ENCODE measurements at regions not wholly inside any gene's neighbourhood (a gene's known extent, or its start where the extent isn't known, plus 50 kb on each side); places are given as distances from the start of the nearest gene placed in this dataset.
"Not testable (repeated sequence)": the region's sequence is repeated elsewhere in the genome, so short reads cannot be mapped to it uniquely, and the experiment has no call there.

DNA sequence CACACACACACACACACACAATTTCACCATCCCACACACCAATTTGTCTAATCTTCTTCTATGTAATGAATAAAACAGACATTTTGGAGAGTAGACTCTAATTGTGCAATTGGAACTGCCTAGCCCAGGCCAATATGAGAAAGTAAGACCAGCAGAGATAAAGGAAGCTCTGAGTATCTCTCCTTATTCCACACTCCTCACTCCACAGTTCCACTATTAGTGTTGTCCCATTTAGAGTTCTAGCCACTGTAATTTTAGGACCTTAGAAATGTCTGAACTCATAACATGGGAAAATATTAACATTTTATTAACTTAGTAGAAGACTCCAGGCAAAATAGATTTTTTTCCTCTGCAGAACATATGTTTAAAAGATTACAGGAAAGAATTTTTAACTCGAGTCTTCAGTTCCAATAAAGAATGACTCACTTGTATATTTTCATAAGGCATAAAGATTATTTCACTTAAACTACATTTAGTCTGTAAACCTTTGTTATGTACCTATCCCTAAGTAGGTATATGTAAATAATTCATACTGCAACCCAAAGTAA lies 297.6 kb upstream of the INTU start:
- H3K4me1 ChIP-seq (ENCODE audit: control insufficient read depth in 2 of 2, insufficient read depth in 2 of 2, low read length in 2 of 2), result no peaks in the 10 kb centered on the region
- no peak overlapping the region for H3K9ac ChIP-seq (ENCODE audit: low read depth in 1 of 2, low read length in 2 of 2)
- H3K9me3 ChIP-seq (ENCODE audit: control insufficient read depth in 2 of 2, low read length in 2 of 2), result peaks cover 0 to 3% of the 10 kb centered on the region in 2 donors
- no peaks in the 10 kb centered on the region for H3K27me3 ChIP-seq (ENCODE audit: control insufficient read depth in 2 of 2, insufficient read depth in 2 of 2, low read length in 2 of 2)
- H3K27ac ChIP-seq (ENCODE audit: low read depth in 2 of 2, low read length in 2 of 2), result no peak overlapping the region
- no peak overlapping the region for H3K4me3 ChIP-seq (ENCODE audit: low read length in 2 of 2)
- H3K36me3 ChIP-seq (ENCODE audit: control insufficient read depth in 2 of 2, insufficient read depth in 2 of 2, low read length in 2 of 2), result no peaks in the 10 kb centered on the region

DNA sequence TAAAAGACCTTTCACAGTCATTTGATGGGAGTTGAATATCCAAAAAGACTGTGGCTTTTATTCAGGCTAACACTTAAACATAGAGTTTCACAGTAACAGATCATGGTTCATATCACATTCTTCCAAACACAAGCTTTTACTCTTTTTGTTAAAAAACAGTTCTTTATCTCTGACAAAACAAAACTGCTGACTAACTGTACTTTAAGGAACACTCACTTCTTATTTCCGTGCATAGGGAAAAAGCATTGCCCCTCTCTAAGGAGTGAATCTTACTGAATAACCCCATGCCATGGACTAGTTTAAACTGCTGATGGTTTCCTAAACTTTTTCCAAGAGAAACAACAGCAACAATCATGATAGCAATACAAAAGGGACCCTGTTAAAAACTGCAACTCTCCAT lies 297.0 kb upstream of the INTU start:
- Histone ChIP-seq H3K9ac (ENCODE audit: low read depth in 1 of 2, low read length in 2 of 2) (no peak overlapping the region), H3K27ac (ENCODE audit: low read depth in 2 of 2, low read length in 2 of 2) (no peak overlapping the region), H3K4me3 (ENCODE audit: low read length in 2 of 2) (no peak overlapping the region), H3K36me3 (ENCODE audit: control insufficient read depth in 2 of 2, insufficient read depth in 2 of 2, low read length in 2 of 2) (no peaks in the 10 kb centered on the region), H3K9me3 (ENCODE audit: control insufficient read depth in 2 of 2, low read length in 2 of 2) (peaks cover 0 to 3% of the 10 kb centered on the region in 2 donors), H3K27me3 (ENCODE audit: control insufficient read depth in 2 of 2, insufficient read depth in 2 of 2, low read length in 2 of 2) (no peaks in the 10 kb centered on the region), H3K4me1 (ENCODE audit: control insufficient read depth in 2 of 2, insufficient read depth in 2 of 2, low read length in 2 of 2) (no peaks in the 10 kb centered on the region)

DNA sequence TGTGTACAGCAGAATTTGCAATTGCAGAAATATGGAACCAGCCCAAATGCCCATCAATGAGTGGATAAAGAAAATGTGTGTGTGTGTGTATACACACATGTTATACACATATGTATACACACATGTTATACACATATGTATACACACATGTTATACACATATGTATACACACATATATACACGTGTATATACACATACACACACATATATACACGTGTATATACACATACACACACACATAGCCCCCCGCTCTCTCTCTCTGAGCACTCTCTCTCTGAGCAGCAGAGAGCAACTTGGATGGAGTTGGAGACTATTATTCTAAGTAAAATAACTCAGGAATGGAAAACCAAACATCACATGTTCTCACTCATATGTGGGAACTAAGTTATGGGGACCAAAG lies 289.6 kb upstream of the INTU start:
- H3K36me3 ChIP-seq (ENCODE audit: control insufficient read depth in 2 of 2, insufficient read depth in 2 of 2, low read length in 2 of 2); H3K4me3 ChIP-seq (ENCODE audit: low read length in 2 of 2); H3K9me3 ChIP-seq (ENCODE audit: control insufficient read depth in 2 of 2, low read length in 2 of 2); H3K4me1 ChIP-seq (ENCODE audit: control insufficient read depth in 2 of 2, insufficient read depth in 2 of 2, low read length in 2 of 2); H3K27ac ChIP-seq (ENCODE audit: low read depth in 2 of 2, low read length in 2 of 2); H3K27me3 ChIP-seq (ENCODE audit: control insufficient read depth in 2 of 2, insufficient read depth in 2 of 2, low read length in 2 of 2); H3K9ac ChIP-seq (ENCODE audit: low read depth in 1 of 2, low read length in 2 of 2): not testable (repeated sequence)

DNA sequence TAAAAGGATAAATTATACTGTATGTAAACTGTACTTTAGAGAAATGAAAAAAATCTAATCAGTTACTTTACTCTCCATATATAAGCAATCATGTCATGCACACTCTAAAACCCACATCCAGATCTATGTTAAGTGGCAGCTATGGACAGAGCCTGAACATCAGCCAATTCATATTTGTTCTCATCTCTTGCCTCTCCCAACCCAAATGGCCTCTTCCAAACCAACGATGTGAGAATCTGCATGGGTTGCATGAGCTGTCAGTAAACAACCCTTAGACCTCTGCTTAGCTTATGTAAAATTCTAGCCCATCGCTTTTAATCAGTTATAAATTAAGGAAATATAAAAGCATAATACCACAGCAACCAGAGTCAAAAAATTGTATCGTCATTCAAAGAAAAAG lies 288.7 kb upstream of the INTU start:
- Histone ChIP-seq H3K27me3 (ENCODE audit: control insufficient read depth in 2 of 2, insufficient read depth in 2 of 2, low read length in 2 of 2) (no peaks in the 10 kb centered on the region), H3K36me3 (ENCODE audit: control insufficient read depth in 2 of 2, insufficient read depth in 2 of 2, low read length in 2 of 2) (no peaks in the 10 kb centered on the region), H3K27ac (ENCODE audit: low read depth in 2 of 2, low read length in 2 of 2) (no peak overlapping the region), H3K9me3 (ENCODE audit: control insufficient read depth in 2 of 2, low read length in 2 of 2) (no peaks in the 10 kb centered on the region), H3K4me1 (ENCODE audit: control insufficient read depth in 2 of 2, insufficient read depth in 2 of 2, low read length in 2 of 2) (no peaks in the 10 kb centered on the region), H3K4me3 (ENCODE audit: low read length in 2 of 2) (no peak overlapping the region), H3K9ac (ENCODE audit: low read depth in 1 of 2, low read length in 2 of 2) (no peak overlapping the region)

DNA sequence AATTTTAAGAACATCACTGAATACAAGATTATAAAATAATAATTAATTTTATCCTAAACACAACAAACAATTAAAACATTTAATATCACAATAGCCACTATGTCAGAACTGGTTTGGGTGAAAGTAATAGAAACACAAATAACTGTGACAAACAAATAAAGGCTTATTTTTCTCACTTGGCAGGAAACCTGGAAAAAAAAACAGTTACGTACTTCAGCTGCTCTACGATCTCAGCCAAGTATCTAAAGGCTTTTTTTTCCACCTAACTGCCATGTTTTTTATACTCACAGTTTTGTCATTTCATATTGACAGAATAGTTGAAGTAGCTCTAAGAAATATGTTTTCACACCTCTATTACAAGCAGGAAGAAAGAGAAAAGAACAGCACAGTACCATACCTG lies 284.8 kb upstream of the INTU start:
- Histone ChIP-seq H3K27me3 (ENCODE audit: control insufficient read depth in 2 of 2, insufficient read depth in 2 of 2, low read length in 2 of 2) (no peaks in the 10 kb centered on the region), H3K9ac (ENCODE audit: low read depth in 1 of 2, low read length in 2 of 2) (no peak overlapping the region), H3K36me3 (ENCODE audit: control insufficient read depth in 2 of 2, insufficient read depth in 2 of 2, low read length in 2 of 2) (no peaks in the 10 kb centered on the region), H3K4me3 (ENCODE audit: low read length in 2 of 2) (no peak overlapping the region), H3K4me1 (ENCODE audit: control insufficient read depth in 2 of 2, insufficient read depth in 2 of 2, low read length in 2 of 2) (no peaks in the 10 kb centered on the region), H3K9me3 (ENCODE audit: control insufficient read depth in 2 of 2, low read length in 2 of 2) (no peaks in the 10 kb centered on the region), H3K27ac (ENCODE audit: low read depth in 2 of 2, low read length in 2 of 2) (no peak overlapping the region)

DNA sequence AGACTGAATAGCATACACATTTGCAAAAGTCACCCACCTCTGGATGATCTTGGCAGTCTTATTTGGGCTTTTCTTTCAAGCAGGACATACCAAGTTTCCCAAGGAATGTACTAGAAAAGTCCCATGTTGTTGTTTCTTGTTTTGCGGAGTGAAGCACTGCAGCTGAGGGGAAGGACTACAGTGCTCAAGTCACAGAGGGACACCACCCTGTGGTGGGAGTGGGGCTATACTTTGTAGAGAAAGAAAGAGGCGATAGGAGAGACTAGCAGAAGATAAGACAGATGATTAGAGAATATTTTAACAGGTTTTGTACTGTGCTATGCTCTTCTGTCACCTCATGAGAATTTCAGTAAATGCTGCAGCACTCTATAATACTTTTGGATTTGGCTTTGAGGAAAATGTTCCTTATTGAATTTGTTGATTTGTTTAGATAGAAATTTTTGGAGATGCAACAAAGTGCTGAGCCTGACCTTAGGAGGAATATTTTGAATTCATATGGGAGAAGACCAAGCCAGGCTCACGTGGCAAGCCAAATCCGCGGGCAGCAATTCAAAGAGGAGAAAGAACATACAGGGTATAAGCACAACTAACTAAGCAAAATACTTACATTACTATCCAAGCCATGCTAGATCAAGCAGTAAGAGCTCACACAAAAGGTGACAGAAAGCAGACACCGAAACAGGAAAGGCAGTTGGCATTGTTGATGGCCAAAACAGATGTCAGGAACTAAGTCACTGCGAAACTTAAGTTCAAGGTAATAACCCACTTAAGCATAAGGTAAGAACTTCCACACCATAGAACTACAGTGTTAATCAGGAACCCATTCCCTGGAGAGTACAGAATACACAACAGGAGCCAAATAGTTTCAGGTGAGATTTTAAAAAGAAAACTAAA lies 280.3 kb upstream of the INTU start:
- Histone ChIP-seq H3K27me3 (ENCODE audit: control insufficient read depth in 2 of 2, insufficient read depth in 2 of 2, low read length in 2 of 2) (no peaks in the 10 kb centered on the region), H3K27ac (ENCODE audit: low read depth in 2 of 2, low read length in 2 of 2) (no peak overlapping the region), H3K4me3 (ENCODE audit: low read length in 2 of 2) (no peak overlapping the region), H3K9me3 (ENCODE audit: control insufficient read depth in 2 of 2, low read length in 2 of 2) (no peaks in the 10 kb centered on the region), H3K36me3 (ENCODE audit: control insufficient read depth in 2 of 2, insufficient read depth in 2 of 2, low read length in 2 of 2) (no peaks in the 10 kb centered on the region), H3K9ac (ENCODE audit: low read depth in 1 of 2, low read length in 2 of 2) (no peak overlapping the region), H3K4me1 (ENCODE audit: control insufficient read depth in 2 of 2, insufficient read depth in 2 of 2, low read length in 2 of 2) (no peaks in the 10 kb centered on the region)

DNA sequence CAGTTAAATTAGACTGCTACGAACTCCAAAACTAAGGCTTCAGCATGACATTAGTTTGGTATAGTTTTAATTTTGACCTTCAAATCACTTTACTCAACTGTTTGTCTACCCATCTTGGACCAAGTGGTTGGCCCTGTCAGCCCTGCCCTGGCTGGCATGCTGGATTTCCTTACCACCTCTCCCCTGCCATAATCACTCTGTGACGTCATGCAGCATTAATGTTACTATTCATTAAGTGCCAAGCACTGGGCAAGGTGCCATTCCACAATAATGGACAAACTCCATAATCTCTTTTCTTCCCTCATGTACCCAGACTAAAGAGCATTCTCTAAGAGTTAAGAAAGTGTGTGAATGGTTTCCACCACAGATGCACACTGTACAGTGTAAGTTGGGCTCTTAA lies 277.0 kb upstream of the INTU start:
- Histone ChIP-seq H3K36me3 (ENCODE audit: control insufficient read depth in 2 of 2, insufficient read depth in 2 of 2, low read length in 2 of 2) (no peaks in the 10 kb centered on the region), H3K4me3 (ENCODE audit: low read length in 2 of 2) (no peak overlapping the region), H3K4me1 (ENCODE audit: control insufficient read depth in 2 of 2, insufficient read depth in 2 of 2, low read length in 2 of 2) (no peaks in the 10 kb centered on the region), H3K9me3 (ENCODE audit: control insufficient read depth in 2 of 2, low read length in 2 of 2) (no peaks in the 10 kb centered on the region), H3K27ac (ENCODE audit: low read depth in 2 of 2, low read length in 2 of 2) (no peak overlapping the region), H3K9ac (ENCODE audit: low read depth in 1 of 2, low read length in 2 of 2) (no peak overlapping the region), H3K27me3 (ENCODE audit: control insufficient read depth in 2 of 2, insufficient read depth in 2 of 2, low read length in 2 of 2) (no peaks in the 10 kb centered on the region)

DNA sequence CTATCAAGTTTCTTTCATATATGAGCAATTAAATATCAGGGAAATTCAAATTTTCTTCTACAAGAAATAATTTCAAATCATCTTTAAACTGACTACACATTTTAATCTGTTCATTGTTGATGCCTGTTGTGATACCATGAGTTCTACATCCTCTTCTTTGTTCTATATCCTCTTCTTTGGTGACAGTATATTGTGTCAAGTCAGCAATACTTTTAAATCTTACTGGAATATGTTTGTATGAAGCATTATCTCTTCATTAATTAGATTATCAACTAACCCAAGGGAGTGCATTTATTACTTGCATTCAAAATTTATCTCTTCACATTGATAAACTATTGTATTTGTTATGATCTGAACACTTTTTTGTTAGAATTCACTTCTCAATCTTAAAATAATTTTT lies 275.0 kb upstream of the INTU start:
- H3K9me3 ChIP-seq (ENCODE audit: control insufficient read depth in 2 of 2, low read length in 2 of 2), result no peaks in the 10 kb centered on the region
- no peak overlapping the region for H3K4me3 ChIP-seq (ENCODE audit: low read length in 2 of 2)
- no peak overlapping the region for H3K9ac ChIP-seq (ENCODE audit: low read depth in 1 of 2, low read length in 2 of 2)
- no peak overlapping the region for H3K27ac ChIP-seq (ENCODE audit: low read depth in 2 of 2, low read length in 2 of 2)
- H3K4me1 ChIP-seq (ENCODE audit: control insufficient read depth in 2 of 2, insufficient read depth in 2 of 2, low read length in 2 of 2), result no peaks in the 10 kb centered on the region
- H3K27me3 ChIP-seq (ENCODE audit: control insufficient read depth in 2 of 2, insufficient read depth in 2 of 2, low read length in 2 of 2), result no peaks in the 10 kb centered on the region
- no peaks in the 10 kb centered on the region for H3K36me3 ChIP-seq (ENCODE audit: control insufficient read depth in 2 of 2, insufficient read depth in 2 of 2, low read length in 2 of 2)

DNA sequence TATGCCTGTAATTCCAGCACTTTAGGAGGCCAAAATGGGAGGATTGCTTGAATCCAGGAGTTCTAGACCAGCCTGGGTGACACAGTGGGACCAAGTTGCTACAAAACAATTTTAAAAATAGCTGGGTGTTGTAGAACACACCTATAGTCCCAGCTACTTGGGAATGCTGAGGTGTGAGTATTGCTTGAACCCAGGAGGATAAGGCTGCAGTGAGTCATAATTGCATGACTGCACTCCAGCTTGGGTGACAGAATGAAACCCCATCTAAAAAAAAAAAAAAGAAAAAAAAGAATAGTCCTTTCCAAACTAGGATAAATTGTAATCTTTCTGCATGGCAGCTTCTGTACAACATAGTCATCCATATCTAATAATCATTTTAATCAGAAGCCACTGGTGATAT lies 270.1 kb upstream of the INTU start:
- Histone ChIP-seq H3K27ac (ENCODE audit: low read depth in 2 of 2, low read length in 2 of 2) (no peak overlapping the region), H3K36me3 (ENCODE audit: control insufficient read depth in 2 of 2, insufficient read depth in 2 of 2, low read length in 2 of 2) (no peaks in the 10 kb centered on the region), H3K9ac (ENCODE audit: low read depth in 1 of 2, low read length in 2 of 2) (no peak overlapping the region), H3K9me3 (ENCODE audit: control insufficient read depth in 2 of 2, low read length in 2 of 2) (no peaks in the 10 kb centered on the region), H3K27me3 (ENCODE audit: control insufficient read depth in 2 of 2, insufficient read depth in 2 of 2, low read length in 2 of 2) (no peaks in the 10 kb centered on the region), H3K4me3 (ENCODE audit: low read length in 2 of 2) (no peak overlapping the region), H3K4me1 (ENCODE audit: control insufficient read depth in 2 of 2, insufficient read depth in 2 of 2, low read length in 2 of 2) (no peaks in the 10 kb centered on the region)

DNA sequence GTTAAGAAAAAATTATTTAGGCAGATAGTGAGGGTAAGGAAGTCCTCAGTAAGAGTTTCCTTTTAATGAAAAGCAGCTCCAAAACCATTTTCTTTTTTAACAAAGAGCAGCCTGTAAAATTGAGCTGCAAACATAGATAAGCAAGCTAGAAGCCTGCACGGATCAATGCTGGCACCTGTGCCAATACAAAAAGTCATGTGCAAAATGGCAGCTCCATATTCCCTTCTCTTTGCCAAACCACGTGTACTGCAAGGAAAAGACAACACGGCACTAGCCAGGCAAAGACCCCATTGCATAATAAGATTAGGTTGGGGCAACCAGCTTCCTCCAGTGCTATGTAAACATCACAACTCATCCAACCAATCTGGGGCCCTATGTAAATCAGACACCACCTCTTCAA lies 268.4 kb upstream of the INTU start:
- no peak overlapping the region for H3K27ac ChIP-seq (ENCODE audit: low read depth in 2 of 2, low read length in 2 of 2)
- H3K9me3 ChIP-seq (ENCODE audit: control insufficient read depth in 2 of 2, low read length in 2 of 2), result no peaks in the 10 kb centered on the region
- no peaks in the 10 kb centered on the region for H3K36me3 ChIP-seq (ENCODE audit: control insufficient read depth in 2 of 2, insufficient read depth in 2 of 2, low read length in 2 of 2)
- H3K9ac ChIP-seq (ENCODE audit: low read depth in 1 of 2, low read length in 2 of 2), result no peak overlapping the region
- H3K4me1 ChIP-seq (ENCODE audit: control insufficient read depth in 2 of 2, insufficient read depth in 2 of 2, low read length in 2 of 2), result no peaks in the 10 kb centered on the region
- no peaks in the 10 kb centered on the region for H3K27me3 ChIP-seq (ENCODE audit: control insufficient read depth in 2 of 2, insufficient read depth in 2 of 2, low read length in 2 of 2)
- H3K4me3 ChIP-seq (ENCODE audit: low read length in 2 of 2), result no peak overlapping the region

Measured in mucosa of rectum (tissue), 2 donors.